HL-60 (cell line): ENCODE measurements at regions not wholly inside any gene's neighbourhood (a gene's known extent, or its start where the extent isn't known, plus 50 kb on each side); places are given as distances from the start of the nearest gene placed in this dataset.

ENCODE experiments used
- DNase-seq, 2 experiments: peaks; one replicate each; pipeline ENCODE4 v3.0.0-alpha.2; 2010 to 2020; ENCODE audit warnings: low read depth in 1 of 2, low spot score in 1 of 2
- H3K27ac ChIP-seq: fragments of 250-450 bp; sonication (Bioruptor Pico); replicated peaks from 2 replicates; pipeline ENCODE4 v1.5.1; 2020; ENCODE audit warnings: mild to moderate bottlenecking, moderate library complexity
- H3K27me3 ChIP-seq: fragments of 250-450 bp; sonication (Bioruptor Pico); 2 replicates; pipeline ENCODE4 v1.5.1; 2021; ENCODE audit warnings: mild to moderate bottlenecking, moderate library complexity; ENCODE audit not compliant: insufficient read depth, poor library complexity, severe bottlenecking
- H3K4me3 ChIP-seq: replicated peaks from 2 replicates; pipeline ENCODE4 v1.5.1; 2011; ENCODE audit warnings: mild to moderate bottlenecking, control low read depth, low read length; ENCODE audit not compliant: insufficient read depth
- CTCF ChIP-seq: IDR thresholded peaks from one replicate; pipeline ENCODE4 v1.5.1; 2011; ENCODE audit warnings: low read length, control low read depth, inconsistent platforms; ENCODE audit not compliant: insufficient read depth
- GABPA ChIP-seq: IDR thresholded peaks from 2 replicates; pipeline ENCODE4 v1.6.1; 2012; ENCODE audit warnings: low read depth
- POLR2AphosphoS5 ChIP-seq: IDR thresholded peaks from 2 replicates; pipeline ENCODE4 v1.6.1; 2012; ENCODE audit warnings: low read depth
- SPI1 ChIP-seq: IDR thresholded peaks from 2 replicates; pipeline ENCODE4 v1.6.1; 2012; ENCODE audit warnings: low read depth, mild to moderate bottlenecking, borderline replicate concordance
- TF ChIP-seq, protein P1 (sequence below): IDR thresholded peaks from 2 replicates; pipeline ENCODE4 v1.6.1; 2012; ENCODE audit warnings: low read depth; ENCODE audit not compliant: insufficient replicate concordance

GRCh38 chr11:116535120-116535519 is 237.7 kb downstream of the BUD13 start:
- H3K27me3 ChIP-seq, result peaks cover 3% of the 10 kb centered on the region

GRCh38 chr11:116534270-116534975 is 238.4 kb downstream of the BUD13 start:
- peaks cover 3% of the 10 kb centered on the region for H3K27me3 ChIP-seq
- no peak for DNase-seq
- no peak overlapping the region for H3K27ac ChIP-seq
- no peak overlapping the region for H3K4me3 ChIP-seq
- TF ChIP-seq, protein P1, sequence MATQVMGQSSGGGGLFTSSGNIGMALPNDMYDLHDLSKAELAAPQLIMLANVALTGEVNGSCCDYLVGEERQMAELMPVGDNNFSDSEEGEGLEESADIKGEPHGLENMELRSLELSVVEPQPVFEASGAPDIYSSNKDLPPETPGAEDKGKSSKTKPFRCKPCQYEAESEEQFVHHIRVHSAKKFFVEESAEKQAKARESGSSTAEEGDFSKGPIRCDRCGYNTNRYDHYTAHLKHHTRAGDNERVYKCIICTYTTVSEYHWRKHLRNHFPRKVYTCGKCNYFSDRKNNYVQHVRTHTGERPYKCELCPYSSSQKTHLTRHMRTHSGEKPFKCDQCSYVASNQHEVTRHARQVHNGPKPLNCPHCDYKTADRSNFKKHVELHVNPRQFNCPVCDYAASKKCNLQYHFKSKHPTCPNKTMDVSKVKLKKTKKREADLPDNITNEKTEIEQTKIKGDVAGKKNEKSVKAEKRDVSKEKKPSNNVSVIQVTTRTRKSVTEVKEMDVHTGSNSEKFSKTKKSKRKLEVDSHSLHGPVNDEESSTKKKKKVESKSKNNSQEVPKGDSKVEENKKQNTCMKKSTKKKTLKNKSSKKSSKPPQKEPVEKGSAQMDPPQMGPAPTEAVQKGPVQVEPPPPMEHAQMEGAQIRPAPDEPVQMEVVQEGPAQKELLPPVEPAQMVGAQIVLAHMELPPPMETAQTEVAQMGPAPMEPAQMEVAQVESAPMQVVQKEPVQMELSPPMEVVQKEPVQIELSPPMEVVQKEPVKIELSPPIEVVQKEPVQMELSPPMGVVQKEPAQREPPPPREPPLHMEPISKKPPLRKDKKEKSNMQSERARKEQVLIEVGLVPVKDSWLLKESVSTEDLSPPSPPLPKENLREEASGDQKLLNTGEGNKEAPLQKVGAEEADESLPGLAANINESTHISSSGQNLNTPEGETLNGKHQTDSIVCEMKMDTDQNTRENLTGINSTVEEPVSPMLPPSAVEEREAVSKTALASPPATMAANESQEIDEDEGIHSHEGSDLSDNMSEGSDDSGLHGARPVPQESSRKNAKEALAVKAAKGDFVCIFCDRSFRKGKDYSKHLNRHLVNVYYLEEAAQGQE, result no peak

More at GRCh38 chr11:116535120-116535519, 237.7 kb downstream of the BUD13 start:
- Histone ChIP-seq H3K27ac (no peak overlapping the region), H3K4me3 (no peak overlapping the region)
- TF ChIP-seq, protein P1, result no peak
- no peak for TF ChIP-seq SPI1
- no peak for TF ChIP-seq GABPA
- TF ChIP-seq CTCF, result no peak
- TF ChIP-seq POLR2AphosphoS5, result no peak
- DNase-seq, result no peak

DNA sequence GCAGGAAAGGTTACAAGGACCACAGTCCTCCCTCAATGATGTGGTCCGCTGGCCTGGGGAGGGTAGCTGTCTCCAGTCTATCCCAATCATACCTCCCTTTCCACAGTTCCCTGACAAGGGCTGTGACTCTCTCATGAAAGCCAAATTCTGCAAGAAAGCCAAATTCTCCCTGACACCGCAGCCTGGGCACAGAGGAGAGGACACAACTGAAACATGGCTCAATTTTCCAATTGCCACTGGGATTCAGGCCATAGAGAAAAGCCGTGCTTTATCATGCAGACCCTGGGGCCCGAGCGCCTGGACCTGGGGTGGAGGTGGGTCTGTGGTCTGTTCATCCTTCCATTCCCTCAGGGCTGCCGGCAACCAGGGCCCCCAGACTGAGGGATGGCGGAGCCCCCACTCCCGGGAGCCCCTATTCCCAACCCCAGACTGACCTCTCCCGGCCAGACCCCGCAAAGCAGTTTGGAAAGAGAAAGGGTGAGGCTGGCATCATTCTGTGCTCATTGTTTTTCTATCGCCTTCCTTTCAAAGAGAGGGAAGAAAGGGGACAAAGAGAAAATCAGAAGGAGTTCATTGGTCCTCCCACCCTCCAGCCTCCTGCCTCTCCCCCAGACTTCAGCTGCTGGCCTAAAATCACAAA is 239.5 kb downstream of the BUD13 start:
- TF ChIP-seq CTCF (no peak), POLR2AphosphoS5 (no peak), GABPA (no peak), SPI1 (no peak)
- TF ChIP-seq, protein P1, result no peak
- no peak overlapping the region for H3K27ac ChIP-seq

More for the DNA sequence above, 239.5 kb downstream of the BUD13 start:
- peaks cover 3% of the 10 kb centered on the region for H3K27me3 ChIP-seq
- H3K4me3 ChIP-seq, result no peak overlapping the region
- DNase-seq, result no peak
